GM18519 (cell line): ENCODE measurements at regions not wholly inside any gene's neighbourhood (a gene's known extent, or its start where the extent isn't known, plus 50 kb on each side); places are given as distances from the start of the nearest gene placed in this dataset.
"Not testable (repeated sequence)": the region's sequence is repeated elsewhere in the genome, so short reads cannot be mapped to it uniquely, and the experiment has no call there.

ENCODE experiments used
- ATAC-seq: cut with Tn5 transposase; IDR thresholded peaks from one replicate; pipeline ENCODE4 v1.9.1; 2021; ENCODE audit warnings: mild to moderate bottlenecking, moderate library complexity; ENCODE audit not compliant: unreplicated experiment, low FRiP score

GRCh38 chr6:6993503-6994237, 114.1 kb upstream of the RREB1 start:
- ATAC-seq = no peak

- ATAC-seq = no peak
Observed at GRCh38 chr6:6994796-6995195, 113.0 kb upstream of the RREB1 start.

GRCh38 chr6:6995328-6995727, 112.4 kb upstream of the RREB1 start:
- ATAC-seq = no peak

- ATAC-seq = no peak
Observed at GRCh38 chr6:6996124-6996523, 111.6 kb upstream of the RREB1 start.

GRCh38 chr6:6997263-6998193, 110.2 kb upstream of the RREB1 start:
- ATAC-seq = no peak

GRCh38 chr6:6998194-6998569, 109.6 kb upstream of the RREB1 start:
- no peak for ATAC-seq

- no peak for ATAC-seq
Observed at GRCh38 chr6:7000825-7001777, 106.7 kb upstream of the RREB1 start.

GRCh38 chr6:7003041-7003440, 104.7 kb upstream of the RREB1 start:
- ATAC-seq = no peak

- ATAC-seq = no peak
Observed at GRCh38 chr6:7004581-7005297, 103.0 kb upstream of the RREB1 start.

GRCh38 chr6:7006515-7007191, 101.1 kb upstream of the RREB1 start:
- ATAC-seq = no peak

- no peak for ATAC-seq
Observed at GRCh38 chr6:7008451-7008988, 99.2 kb upstream of the RREB1 start.

GRCh38 chr6:7016226-7016625, 91.5 kb upstream of the RREB1 start:
- ATAC-seq = no peak

- ATAC-seq = no peak
Observed at GRCh38 chr6:7021301-7021700, 86.5 kb upstream of the RREB1 start.

- ATAC-seq = no peak
Observed at GRCh38 chr6:7025861-7026260, 81.9 kb upstream of the RREB1 start.

- ATAC-seq = not testable (repeated sequence)
Observed at GRCh38 chr6:7028963-7029362, 78.8 kb upstream of the RREB1 start.

GRCh38 chr6:7030968-7031367, 76.8 kb upstream of the RREB1 start:
- not testable (repeated sequence) for ATAC-seq

GRCh38 chr6:7033202-7033601, 74.6 kb upstream of the RREB1 start:
- ATAC-seq = no peak

GRCh38 chr6:7034055-7034454, 73.7 kb upstream of the RREB1 start:
- ATAC-seq = no peak

- ATAC-seq = no peak
Observed at GRCh38 chr6:7035837-7036249, 71.9 kb upstream of the RREB1 start.
